ENCODE measurements at regions not wholly inside any gene's neighbourhood (a gene's known extent, or its start where the extent isn't known, plus 50 kb on each side); places are given as distances from the start of the nearest gene placed in this dataset.

DNA sequence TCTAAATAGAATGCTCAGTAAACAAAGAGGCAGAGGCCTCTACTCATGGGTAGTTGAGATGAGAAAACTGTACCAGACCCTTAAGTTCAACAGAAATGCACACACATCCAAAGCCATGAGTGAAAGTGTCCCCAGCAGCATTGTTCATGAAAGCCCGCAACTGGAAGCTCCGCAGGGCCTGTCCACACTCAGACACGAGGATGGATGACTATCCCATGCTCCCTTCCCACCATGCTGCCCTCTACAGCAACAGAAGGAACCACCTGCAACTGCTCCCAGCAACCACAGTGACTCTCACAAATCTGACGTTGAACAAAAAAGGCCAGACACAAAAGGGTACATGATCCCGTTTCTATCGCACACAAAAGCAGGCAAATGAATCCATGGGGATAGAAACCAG is 76.9 kb upstream of the ANO1 start:
- DNase-seq, result no peak

DNA sequence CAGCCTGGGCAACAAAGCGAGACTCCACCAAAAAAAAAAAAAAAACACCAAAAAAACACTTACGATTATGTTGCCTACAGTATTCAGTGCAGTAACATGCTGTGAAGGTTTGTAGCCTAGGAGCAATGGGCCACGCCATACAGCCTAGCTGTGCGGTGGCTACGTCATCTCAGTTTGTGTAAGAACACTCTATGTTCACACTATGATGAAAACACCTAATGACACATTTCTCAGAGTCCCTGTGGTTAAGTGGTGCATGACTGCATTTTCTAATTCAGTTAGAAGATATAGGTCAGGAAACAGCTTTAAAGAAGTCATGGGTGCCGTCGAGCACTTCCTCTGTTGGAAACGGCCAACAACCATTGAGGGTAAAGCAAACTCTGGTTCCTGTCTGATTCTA is 75.7 kb upstream of the ANO1 start:
- no peak for DNase-seq

GRCh38 chr11:70005107-70005818 is 72.9 kb upstream of the ANO1 start:
- DNase-seq, result no peak

DNA sequence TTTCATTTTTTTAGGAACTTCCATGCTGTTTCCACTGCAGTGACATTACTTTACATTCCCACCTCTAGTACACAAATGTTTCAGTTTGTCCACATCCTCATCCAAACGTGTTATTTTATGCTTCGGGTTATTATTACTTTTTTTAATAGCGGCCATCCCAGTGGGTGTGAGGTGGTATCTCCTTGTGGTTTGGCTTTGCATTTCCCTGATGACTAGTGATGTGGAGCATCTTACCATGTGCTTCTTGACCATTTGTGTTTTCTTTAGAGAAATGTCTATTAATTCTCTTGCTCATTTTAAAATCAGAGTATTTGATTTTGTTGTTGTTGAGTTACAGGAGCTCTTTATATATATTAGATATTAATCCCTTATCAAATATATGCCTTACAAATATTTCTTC is 70.3 kb upstream of the ANO1 start:
- DNase-seq, result no peak

GRCh38 chr11:70010774-70011173 is 67.3 kb upstream of the ANO1 start:
- no peak for DNase-seq

DNA sequence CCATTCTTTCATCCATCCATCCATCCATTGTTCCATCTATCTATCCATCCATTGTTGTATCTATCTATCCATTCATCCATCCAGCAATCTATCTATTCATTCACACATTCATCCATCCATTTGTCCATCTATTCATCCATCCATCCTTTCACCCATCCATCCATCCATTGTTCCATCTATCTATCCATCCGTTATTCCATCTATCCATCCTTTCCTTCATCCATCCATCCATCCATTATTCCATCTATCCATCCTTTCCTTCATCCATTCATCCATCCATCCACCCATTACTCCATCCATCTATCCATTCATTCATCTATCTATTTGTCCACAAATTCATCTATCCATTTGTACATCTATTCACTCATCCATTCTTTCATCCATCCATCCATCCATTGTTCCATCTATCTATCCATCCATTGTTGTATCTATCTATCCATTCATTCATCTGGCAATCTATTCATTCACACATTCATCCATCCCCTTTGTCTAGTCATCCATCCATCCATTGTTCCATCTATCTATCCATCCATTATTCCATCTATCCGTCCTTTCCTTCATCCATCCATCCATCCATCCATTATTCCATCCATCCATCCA is 65.9 kb upstream of the ANO1 start:
- DNase-seq, result no peak

DNA sequence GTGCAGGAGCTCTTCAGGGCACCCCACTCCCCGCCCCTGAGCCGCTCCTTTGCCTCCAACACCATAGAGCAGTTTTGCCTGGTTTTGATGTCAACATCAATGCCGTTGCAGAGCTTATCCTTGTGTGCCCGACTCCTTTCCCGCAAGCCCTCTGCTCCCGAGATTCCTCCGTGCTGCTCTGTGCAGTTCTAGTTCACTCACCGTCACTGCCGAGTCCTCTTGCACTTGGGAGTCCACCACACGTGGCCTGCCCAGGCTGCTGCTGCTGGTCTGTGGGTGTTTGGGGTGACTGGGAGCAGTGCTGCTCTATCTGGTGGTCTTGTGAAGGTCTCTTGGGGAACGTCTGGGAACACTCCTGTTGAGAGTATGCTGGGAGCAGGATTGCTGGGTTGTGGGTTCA is 63.8 kb upstream of the ANO1 start:
- no peak for DNase-seq

DNA sequence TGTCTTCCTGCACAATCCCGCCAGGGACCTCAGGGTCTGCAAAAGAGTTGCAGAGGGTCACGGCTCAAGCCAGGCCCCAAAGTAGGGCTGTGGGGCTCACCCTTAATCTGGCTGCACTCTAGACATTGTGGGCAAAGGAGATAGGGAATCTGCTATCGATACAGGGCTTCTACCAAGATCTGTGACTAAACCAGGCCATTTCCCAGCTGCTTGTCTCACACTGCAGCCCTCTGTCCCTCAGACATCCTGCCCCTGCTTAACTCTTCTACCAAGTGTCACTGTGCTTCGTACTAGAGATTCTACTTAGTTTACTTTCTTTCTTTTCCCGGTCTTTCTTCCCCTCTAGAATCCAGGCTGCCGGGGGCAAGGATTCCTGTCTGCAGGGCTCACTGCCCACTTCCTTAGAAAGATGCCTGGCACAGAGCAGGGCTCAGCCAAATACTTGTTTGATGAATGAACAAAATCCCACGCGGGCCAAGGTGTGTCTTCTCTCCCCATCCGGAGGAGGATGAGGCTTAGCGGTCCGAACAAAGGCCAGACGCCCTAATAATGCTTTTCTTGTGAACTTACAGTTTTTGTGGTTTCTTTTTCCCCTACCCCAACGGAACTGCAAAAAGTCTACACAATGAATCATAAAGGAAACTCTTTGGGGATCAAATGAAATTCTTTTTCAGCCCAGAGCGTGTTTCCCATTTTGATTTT is 61.3 kb upstream of the ANO1 start:
- DNase-seq, result peak; percentile 39

DNA sequence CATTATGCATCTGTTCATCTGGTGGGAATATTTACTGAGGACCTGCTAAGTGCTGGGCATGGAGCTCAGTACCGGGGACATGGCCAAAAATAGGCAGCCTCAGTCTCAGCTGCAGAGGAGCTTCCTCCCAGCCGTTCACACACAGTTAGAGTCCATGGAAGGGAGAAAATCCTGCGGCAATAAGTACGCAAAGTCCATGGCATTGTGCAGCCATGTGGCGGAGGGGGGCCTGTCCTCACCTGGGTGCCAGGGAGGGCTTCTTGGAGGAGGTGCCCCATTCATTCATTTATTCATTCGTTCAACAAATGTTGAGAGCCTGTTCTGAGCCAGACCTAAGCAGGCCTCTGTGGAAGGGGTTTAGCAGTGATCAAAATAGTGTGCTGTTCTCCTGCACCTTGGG is 59.3 kb upstream of the ANO1 start:
- no peak for DNase-seq

DNA sequence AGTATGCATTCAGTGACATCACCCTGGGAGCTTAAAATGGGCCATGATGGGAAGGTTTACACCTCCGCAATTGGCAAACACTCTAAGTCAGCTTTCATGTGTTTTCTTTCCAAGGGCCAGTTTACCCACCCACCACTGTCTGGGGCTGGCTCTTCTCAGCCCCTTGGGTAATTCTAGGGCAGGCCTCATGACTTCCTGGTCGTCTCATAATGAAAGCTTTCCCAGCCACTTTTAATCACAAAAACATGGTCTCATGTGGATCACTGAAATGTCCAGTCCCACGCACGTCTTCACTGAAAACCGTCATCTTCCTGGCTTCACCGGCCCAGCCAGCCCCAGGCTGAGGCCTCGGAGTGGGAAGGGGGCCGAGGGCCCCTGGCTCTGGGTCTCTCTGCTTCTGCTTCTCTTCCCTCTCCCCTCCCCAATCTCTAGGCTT is 58.5 kb upstream of the ANO1 start:
- DNase-seq, result no peak

DNA sequence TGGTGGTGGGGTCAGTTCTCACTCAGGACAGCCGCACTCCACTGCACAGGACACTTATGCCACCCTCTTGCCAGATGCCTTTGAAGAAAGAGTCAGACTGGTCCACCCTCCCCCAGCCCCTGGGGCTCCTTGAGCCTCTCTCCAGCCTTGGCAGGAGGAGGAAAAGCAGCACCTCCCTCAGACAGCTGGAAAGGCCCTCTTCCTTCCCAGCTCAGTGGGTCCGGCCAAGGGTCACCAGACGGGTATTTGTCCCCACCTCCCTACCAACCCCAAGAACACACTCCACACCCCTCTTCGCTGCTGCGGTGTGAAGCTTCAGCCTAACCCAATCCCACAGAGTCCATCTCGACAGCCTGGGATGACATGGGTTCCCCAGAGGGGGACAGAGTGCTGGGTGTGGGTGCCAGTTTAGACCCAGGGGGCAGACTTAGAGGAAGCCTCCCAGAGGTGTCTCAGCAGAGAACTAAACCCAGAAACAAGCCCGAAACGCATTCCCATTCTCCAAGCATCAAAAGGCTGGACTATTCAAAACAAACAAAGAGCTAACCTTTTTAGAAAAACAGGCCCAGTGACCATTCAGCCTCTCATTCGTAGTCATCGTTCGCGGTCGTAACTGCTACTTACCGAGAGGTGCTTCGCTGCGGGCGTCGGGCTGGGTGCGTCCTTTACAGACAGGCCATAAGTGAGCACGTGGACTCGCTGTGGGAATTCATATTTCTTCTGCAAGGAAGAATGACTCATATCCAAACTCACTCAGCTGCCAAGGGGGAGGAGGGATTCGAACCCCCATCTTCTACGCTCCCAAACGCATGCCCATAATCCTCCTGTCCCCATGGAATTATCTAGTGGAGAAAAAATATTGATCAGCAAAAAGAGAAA is 57.5 kb upstream of the ANO1 start:
- no peak for DNase-seq

- no peak for DNase-seq
Measured at GRCh38 chr11:70021586-70021985, 56.5 kb upstream of the ANO1 start.

DNA sequence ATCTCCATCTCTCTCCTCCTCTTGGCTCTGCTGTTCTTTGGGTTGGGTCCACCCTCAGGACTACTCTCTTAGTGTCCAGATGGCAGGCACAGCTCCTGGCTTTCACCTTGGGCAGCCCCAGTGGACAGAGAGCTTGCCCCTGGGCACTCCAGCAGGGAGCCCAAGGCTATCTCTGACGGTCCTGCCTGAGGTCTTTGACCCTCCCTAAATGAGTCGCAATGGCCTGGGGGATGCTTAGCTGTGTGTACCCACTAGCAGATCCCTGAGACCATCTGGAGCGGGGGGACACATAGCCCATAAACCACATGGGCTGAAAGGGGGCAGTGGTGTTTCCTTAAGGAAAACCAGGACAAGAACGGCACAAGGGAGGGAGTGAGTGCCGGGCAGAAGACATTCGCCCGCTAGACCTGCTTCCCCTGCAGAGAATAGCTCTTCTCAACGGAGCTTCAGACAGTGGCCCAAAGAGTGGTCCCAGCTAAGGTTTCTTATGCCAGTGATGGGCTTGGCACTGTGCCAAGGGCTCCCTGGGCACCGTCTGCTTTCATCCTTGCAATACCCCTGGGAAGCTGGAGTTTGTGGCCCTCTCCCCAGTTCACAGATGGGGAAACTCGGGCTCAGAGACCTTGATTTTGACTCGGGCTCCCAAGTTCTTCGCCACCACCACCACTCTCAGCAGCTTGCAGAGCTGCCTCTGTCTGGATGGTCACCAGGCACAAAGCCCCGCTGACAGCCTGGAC is 53.9 kb upstream of the ANO1 start:
- DNase-seq, result no peak

DNA sequence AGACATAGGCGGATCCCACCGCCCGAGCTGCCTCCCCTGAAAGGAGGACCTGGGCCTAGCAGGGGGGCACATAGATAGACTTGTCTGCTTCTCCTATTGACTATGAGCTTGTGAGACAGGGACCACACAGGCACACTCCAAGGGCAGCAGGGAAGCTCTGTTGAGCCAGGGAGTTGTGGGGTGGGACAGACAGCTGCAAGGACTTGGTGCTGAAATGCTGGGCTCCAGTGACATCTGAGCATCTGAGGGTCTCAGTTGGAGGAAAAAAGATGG is 53.4 kb upstream of the ANO1 start:
- DNase-seq, result no peak

DNA sequence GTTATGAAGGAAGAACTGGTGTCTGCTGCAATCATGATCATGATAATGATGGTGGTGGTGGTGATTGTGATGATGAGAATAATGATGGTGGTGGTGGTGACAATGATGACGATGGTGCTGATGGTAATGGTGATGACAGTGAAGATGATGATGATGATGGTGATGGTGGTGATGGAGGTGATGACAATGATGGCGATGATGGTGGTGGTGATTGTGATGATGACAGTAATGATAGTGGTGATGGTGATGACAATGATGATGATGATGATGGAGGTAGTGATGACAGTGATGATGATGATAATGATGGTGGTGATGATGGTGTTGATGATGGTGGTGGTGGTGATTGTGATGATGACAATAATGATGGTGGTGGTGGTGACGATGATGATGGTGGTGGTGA is 52.8 kb upstream of the ANO1 start:
- DNase-seq, result no peak

DNA sequence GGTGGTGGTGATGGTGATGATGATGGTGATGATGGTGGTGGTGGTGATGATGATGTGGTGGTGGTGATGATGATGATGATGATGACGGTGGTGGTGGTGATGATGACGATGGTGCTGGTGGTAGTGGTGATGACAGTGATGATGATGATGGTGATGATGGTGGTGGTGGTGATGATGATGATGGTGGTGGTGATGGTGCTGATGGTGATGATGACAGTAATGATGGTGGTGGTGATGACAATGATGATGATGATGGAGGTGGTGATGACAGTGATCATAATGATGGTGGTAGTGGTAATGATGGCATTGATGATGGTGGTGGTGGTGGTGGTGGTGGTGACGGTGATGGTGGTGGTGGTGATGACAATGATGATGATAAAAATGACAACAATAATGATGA is 52.1 kb upstream of the ANO1 start:
- DNase-seq, result no peak

- no peak for DNase-seq
Measured at GRCh38 chr11:70026726-70027125, 51.4 kb upstream of the ANO1 start.

- DNase-seq, result no peak
Measured at GRCh38 chr11:70027451-70027850, 50.7 kb upstream of the ANO1 start.

DNA sequence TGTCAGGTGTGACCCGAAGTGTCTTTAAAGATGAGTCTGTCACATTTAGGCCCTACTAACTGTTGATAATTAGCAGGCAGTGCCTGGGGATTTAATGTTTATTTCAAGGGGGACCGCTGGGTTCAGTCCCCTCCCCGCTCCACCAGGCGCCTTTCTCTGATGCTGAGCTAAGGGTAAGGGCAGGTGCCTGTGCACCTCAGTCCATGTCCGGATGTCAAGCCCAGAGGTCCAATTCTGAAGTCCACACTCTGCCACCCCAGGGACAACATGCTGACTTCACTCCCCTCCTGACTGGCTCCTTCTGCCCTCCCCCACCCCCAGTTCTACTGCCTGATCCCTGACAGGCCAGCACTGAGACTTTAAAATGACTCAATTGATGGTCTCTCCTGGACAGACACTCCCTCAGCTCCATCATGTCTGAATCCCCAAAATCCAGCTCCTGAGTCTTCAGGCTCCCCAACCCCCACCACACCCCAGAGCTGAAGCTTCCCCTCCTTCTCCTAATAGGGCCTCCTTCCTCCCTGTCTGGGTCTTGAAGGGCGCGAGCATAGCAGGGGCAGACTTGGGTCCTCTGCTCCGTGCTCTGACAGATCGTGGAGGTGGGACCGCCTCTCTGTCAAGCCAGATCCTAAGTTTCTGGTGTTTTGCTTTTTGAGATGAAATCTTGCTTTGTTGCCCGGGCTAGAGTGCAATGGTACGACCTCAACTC is 49.8 kb upstream of the ANO1 start:
- no peak for DNase-seq
